GM12865 (cell line): ENCODE measurements at regions not wholly inside any gene's neighbourhood (a gene's known extent, or its start where the extent isn't known, plus 50 kb on each side); places are given as distances from the start of the nearest gene placed in this dataset.

Experiments
- DNase-seq: peaks from one replicate; pipeline ENCODE4 v3.0.0; 2010; ENCODE audit warnings: low read depth
- H3K4me3 ChIP-seq: 2 replicates; pipeline ENCODE4 v1.5.1; 2011; ENCODE audit warnings: mild to moderate bottlenecking, low read depth, low read length, control low read depth
- CTCF ChIP-seq: IDR thresholded peaks from 2 replicates; pipeline ENCODE4 v1.5.1; 2011; ENCODE audit warnings: low read length, control low read depth, low read depth, inconsistent platforms; ENCODE audit not compliant: insufficient read depth; ENCODE audit errors: missing control alignments

- DNase-seq, result no peak
- TF ChIP-seq CTCF, result no peak
- no peak overlapping the region for H3K4me3 ChIP-seq
These were observed 50.5 kb upstream of the SULT1C3 start for GRCh38 chr2:108189316-108189715.
